ENCODE measurements at regions not wholly inside any gene's neighbourhood (a gene's known extent, or its start where the extent isn't known, plus 50 kb on each side); places are given as distances from the start of the nearest gene placed in this dataset.

DNA sequence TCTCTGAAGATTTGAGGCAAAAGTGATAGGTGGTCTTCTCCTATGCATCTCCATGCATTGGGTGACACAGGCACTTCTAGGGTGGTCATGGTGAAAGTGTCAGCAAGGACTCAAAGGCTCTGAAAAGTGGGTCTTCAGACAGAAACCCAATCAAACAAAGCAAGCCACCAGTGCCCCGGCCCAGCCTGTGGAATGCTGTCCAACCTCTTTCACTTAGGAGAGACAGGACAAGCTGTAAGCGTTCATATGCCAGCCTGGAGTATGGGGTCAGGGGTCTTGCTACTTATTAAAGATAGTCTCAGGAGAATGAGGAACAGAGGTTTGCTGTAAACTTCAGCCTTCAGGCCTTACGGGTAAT lies 324.5 kb downstream of the GADD45G start:
- TF ChIP-seq, protein P1, sequence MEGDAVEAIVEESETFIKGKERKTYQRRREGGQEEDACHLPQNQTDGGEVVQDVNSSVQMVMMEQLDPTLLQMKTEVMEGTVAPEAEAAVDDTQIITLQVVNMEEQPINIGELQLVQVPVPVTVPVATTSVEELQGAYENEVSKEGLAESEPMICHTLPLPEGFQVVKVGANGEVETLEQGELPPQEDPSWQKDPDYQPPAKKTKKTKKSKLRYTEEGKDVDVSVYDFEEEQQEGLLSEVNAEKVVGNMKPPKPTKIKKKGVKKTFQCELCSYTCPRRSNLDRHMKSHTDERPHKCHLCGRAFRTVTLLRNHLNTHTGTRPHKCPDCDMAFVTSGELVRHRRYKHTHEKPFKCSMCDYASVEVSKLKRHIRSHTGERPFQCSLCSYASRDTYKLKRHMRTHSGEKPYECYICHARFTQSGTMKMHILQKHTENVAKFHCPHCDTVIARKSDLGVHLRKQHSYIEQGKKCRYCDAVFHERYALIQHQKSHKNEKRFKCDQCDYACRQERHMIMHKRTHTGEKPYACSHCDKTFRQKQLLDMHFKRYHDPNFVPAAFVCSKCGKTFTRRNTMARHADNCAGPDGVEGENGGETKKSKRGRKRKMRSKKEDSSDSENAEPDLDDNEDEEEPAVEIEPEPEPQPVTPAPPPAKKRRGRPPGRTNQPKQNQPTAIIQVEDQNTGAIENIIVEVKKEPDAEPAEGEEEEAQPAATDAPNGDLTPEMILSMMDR (IDR thresholded peaks at IDR 0.05) = no peak
- no peak for TF ChIP-seq POLR2A (IDR thresholded peaks at IDR 0.05)
- TF ChIP-seq POLR2AphosphoS5 (IDR thresholded peaks at IDR 0.05) = no peak

All from breast epithelium (tissue), 3 donors.